T-helper 1 cell (primary cell): ENCODE measurements at regions not wholly inside any gene's neighbourhood (a gene's known extent, or its start where the extent isn't known, plus 50 kb on each side); places are given as distances from the start of the nearest gene placed in this dataset.
A peak's percentile ranks its signal among the peaks of the same experiment; 100 is the strongest.

ENCODE experiments used
- DNase-seq, 5 donors: peaks; one replicate each; pipeline ENCODE4 v3.0.0-alpha.2; 2012 to 2020

DNA sequence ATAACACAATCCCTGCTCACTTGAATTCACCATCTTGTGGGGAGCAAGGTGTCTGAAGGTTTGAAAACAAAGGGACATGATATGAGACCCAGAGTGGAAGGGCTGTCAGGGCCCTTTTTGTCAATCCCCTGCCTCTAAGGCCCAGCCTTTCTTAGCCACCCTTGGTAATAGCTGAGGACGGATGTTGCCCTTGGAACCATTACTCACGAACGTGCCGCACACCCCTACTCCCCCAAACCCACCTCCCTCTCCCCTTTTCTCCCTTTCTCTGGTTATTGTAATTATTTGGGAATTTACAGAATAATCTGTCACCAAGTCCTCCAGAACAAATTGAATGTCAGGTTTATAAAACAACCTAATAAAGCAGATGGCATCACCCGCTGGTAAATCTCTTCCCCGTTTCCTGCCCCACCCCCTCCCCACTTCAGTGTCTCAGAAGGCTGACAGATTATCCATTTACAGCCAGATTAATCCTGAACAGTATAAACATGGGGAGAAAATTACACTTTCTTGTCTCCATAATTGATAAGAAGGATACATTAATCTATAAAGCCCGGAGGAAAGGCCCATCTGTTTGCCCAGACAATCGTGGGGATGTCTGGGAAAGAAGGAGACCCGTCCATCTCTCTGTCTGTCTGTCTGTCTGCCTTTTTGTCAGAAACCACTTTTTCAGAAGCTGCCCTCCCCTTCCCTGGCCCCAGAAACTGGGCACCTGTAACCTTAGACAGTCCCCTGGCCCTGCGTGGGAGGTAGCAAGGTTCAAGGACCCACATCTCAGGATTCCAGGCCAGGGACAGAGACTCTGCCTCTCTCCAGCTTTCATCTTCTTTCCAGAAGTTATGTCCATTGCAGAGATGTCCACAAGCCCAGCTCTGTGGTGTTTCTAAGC lies 60.6 kb upstream of the CD34 start:
- DNase-seq, result no peak

DNA sequence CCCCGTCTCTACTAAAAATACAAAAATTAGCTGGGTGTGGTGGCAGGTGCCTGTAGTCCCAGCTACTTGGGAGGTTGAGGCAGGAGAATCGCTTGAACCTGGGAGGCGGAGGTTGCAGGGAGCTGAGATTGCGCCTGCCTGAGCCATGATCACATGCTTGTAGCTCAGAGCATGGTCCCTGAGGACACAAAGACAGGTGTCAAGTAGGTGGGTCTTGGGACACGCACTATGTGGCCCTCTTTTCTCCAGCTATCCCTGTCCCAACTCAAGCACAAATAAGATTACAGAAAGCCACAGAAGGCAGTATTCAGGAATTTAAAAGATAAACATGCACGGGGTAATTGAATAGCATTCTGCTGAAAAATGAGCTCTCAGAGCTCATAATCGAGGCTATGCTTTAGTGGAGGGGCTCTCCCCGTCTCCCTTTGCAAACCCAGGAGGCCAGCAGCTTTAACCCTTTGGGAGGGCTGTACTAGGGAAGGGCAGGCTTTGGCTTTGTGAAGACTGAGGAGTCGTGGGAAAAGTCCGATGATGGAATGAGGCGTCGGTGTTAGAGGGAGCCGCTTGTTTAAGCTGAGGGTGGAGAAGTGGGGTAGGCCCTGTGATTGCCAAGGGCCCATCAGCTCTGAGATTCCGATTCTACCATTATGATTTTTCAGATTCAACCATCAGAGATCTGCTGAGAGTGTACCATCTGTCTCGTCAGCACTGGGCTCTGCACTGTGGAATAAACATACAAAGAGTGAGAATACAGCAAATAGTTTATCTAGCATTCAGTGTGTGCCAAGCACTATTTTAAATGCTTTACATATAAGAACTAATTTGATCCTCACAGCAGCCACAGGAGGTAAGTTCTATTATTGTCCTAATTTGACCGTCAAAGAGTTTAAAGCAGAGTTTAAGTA lies 59.7 kb upstream of the CD34 start:
- no peak for DNase-seq

DNA sequence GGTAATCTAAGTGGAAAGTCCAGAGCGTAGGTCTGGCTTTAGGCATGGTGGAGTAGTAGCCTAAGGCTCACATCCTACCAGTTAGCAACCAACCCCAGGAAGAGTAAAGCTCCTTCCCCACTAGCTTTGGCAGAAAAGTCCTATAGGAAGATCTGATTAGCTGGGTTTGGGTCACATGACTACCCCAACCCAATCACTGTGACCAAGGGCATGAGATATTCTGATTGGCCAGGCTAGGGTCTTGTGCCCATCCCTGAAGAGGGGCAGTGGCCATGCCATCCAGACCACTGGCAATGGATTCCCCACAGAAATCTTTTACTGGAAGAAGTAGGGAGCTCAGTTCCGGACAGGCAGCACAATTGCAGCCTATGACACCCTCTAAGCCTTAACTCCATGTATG lies 58.6 kb upstream of the CD34 start:
- DNase-seq, result no peak

DNA sequence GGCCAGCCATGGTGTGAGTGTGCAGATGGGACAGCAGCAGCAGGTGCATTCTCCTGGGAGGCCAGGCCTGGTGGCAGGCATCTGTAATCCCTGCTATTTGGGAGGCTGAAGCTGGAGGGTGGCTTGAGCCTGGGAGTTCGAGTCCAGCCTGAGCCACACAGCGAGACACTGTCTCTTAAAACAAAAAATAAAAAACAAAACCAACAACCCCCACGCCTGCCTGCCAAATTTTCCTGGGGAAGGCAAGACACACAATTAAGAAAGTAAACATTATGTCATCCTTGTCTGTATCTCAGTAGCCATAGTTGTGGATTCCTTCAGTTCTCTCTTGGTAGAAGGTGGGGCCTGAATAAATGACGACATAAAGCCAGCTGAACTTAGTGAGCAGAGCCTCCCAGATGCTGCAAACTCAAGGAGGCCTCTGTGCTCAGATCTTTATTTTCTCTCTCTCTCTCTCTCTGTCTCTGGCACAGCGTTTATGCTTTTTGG lies 57.6 kb upstream of the CD34 start:
- DNase-seq, result no peak

GRCh38 chr1:207967703-207968102 lies 56.8 kb upstream of the CD34 start:
- no peak for DNase-seq

- no peak for DNase-seq
Observed at GRCh38 chr1:207966521-207966920, 55.6 kb upstream of the CD34 start.

- DNase-seq, result no peak
Observed at GRCh38 chr1:207965392-207966387, 54.8 kb upstream of the CD34 start.

GRCh38 chr1:207964195-207964966 lies 53.5 kb upstream of the CD34 start:
- no peak for DNase-seq

DNA sequence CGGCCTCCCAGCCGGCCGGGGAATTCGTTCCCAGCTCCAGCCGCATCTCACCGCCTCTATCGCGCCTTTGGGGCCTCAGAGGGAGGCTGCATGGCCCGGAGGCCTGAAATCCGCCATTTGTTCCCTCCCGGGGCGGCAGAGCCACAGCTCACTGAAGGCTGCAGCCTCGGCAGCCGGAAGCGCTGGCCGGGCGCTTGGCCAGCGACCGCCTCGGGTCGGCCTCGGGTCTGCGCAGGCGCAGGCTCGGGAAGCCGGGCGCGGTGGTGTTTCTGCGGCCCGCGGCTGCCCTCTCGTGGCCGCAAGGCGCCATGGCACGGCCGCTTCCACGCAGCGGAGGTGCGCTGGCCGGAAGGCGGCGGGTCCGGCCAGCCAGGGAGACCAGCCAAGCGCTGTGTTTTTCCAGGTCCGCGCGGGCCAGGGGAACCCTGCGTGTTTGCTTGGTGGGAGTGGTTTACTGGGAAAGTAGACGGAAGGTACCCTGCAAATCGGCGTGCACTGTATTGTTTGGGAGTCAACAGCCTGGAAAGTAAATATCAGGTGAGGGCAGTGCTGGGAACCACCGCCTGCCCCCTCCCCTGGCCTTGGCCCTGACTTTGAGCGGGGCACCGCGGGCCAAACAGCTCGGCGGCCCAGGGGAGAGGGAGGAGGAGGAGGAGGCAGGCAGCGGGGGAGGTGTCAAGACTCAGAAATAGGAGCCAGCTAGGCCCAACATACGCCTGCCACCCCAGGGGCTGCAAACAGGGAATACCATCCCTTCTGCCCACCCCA lies 52.7 kb upstream of the CD34 start:
- DNase-seq, result peak; percentile 70 to 83 (median 77)

GRCh38 chr1:207962716-207963426 lies 51.9 kb upstream of the CD34 start:
- DNase-seq, result no peak
